BLaER1 treated with 17β-estradiol and CSF1 and Interleukin-3, amounts not matched to agents 10 nM and 100 nM (cell line): ENCODE measurements at regions not wholly inside any gene's neighbourhood (a gene's known extent, or its start where the extent isn't known, plus 50 kb on each side); places are given as distances from the start of the nearest gene placed in this dataset.

Source experiments
- H3K27ac ChIP-seq, 11 experiments: shearing (Covaris generic); formaldehyde crosslinking; 2 replicates each; pipeline ENCODE4 v1.8.1; 2022
- H3K27me3 ChIP-seq, 11 experiments: shearing (Covaris generic); formaldehyde crosslinking; 2 replicates each; pipeline ENCODE4 v1.8.1; 2022
- H3K36me3 ChIP-seq, 11 experiments: shearing (Covaris generic); formaldehyde crosslinking; 2 replicates each; pipeline ENCODE4 v1.8.1; 2022
- H3K4me1 ChIP-seq, 10 experiments: shearing (Covaris generic); formaldehyde crosslinking; 2 replicates each; pipeline ENCODE4 v1.8.1; 2022
- H3K4me2 ChIP-seq, 11 experiments: shearing (Covaris generic); formaldehyde crosslinking; 2 replicates each; pipeline ENCODE4 v1.8.1; 2022
- H3K4me3 ChIP-seq, 10 experiments: shearing (Covaris generic); formaldehyde crosslinking; 2 replicates each; pipeline ENCODE4 v1.8.1; 2022
- H3K9ac ChIP-seq, 11 experiments: shearing (Covaris generic); formaldehyde crosslinking; 2 replicates each; pipeline ENCODE4 v1.8.1; 2022
- H3K9me3 ChIP-seq, 11 experiments: shearing (Covaris generic); formaldehyde crosslinking; replicated peaks in 1 of 11; 2 replicates each; pipeline ENCODE4 v1.8.1; 2022
- H4K20me1 ChIP-seq, 11 experiments: shearing (Covaris generic); formaldehyde crosslinking; 2 replicates each; pipeline ENCODE4 v1.8.1; 2022
- Cebpa-rat ChIP-seq, 11 experiments: shearing (Covaris generic); IDR thresholded peaks; 2 replicates each; pipeline ENCODE4 v1.8.1; 2022

DNA sequence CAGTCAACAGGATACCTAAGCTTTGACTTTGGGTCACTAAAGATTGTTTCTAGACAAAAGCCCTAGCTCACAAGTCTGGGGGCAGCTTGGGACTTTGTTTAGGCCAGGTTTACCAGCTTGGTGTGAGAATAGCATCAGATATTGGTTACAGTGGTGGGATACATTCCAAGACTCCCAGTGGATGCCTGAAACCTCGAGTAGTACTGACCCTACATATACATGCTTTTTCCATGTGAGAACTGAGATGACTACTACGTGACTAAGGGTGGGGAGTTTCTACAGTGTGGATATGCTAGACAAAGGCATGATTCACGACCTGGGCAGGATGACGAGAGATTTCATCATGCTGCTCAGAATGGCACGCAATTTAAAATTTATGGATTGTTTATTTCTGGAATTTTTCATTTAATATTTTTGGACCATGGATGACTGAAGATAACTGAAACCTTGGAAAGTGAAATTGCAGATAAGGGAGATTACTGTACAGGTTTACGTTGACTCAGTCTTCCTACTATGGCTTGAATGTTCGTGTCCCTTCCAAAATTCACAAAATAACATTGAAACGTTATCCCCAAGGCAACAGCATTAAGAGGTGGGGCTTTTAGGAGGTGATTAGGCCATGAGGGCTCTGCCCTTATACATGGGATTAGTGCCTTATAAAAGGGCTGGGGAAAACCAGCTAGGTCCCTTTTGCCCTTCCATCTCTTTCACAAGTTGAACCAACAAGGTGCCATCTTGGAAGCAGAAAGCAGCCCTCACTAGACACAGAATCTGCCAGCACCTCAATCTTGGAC lies 50.2 kb upstream of the CTAGE1 start:
- no peak overlapping the region for H3K27ac ChIP-seq
- no peak overlapping the region for H3K9ac ChIP-seq
- peaks cover 0 to 7% (median 0%) of the 10 kb centered on the region in 10 experiments; a peak in 4 of 20 replicates for H3K4me1 ChIP-seq
- H3K27me3 ChIP-seq: no peaks in the 10 kb centered on the region
- no peaks in the 10 kb centered on the region for H4K20me1 ChIP-seq
- no peak for TF ChIP-seq Cebpa-rat (IDR thresholded peaks at IDR 0.05)
- no peaks in the 10 kb centered on the region for H3K36me3 ChIP-seq
- no peak overlapping the region for H3K4me2 ChIP-seq
- H3K9me3 ChIP-seq: no peaks in the 10 kb centered on the region
- no peak overlapping the region for H3K4me3 ChIP-seq

DNA sequence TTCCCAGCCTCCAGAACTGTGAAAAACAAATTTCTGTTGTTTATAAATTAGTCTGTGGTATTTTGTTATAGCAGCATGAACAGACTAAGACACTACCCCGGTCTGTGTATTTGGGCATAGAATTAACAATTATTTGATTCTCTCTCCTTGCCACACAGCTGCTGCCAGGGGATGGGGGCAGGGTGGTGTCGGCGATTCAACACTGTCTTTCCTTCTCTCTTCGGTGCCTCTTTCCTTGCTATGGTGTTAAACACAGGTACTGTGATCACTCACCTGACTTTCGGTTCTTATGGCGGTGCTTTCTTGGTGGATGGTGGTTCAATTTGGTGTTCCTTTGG lies 50.8 kb upstream of the CTAGE1 start:
- no peaks in the 10 kb centered on the region for H4K20me1 ChIP-seq
- H3K36me3 ChIP-seq: no peaks in the 10 kb centered on the region
- H3K4me3 ChIP-seq: no peak overlapping the region
- H3K4me2 ChIP-seq: no peak overlapping the region
- no peak overlapping the region for H3K9ac ChIP-seq
- peaks cover 0 to 7% (median 0%) of the 10 kb centered on the region in 10 experiments; a peak in 4 of 20 replicates for H3K4me1 ChIP-seq
- no peak overlapping the region for H3K27ac ChIP-seq
- H3K9me3 ChIP-seq: no peaks in the 10 kb centered on the region
- no peaks in the 10 kb centered on the region for H3K27me3 ChIP-seq
- no peak for TF ChIP-seq Cebpa-rat (IDR thresholded peaks at IDR 0.05)

DNA sequence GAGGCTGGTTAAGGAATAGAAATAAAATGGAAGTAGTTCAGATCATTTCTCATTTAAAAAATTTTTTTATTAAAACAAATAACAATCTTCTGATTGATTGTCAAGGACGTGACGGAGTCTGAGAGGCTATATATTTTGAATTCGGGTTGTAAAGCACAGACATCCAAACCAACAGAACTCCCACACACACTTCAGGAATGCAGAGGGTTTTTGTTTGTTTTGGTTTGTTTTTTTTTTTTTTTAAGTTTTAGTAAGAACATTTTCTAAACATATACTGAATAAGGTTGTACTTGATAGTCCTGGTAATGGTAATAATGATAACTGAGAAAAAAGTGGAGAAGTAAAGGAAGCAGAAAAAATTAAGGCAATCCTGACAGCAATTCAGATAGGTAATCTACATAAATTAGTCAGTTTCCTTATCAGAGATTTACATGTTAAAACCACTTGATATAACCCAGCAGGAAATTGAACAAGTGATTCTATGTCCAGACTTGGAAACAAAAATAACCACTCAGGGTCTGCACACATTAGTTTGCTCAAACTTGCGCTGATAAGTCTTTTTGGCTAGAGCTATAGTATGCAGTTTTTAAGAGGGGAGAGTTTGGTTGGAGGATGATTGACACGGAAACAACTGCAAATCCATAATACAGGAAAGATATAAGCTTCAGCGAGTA lies 51.5 kb upstream of the CTAGE1 start:
- Histone ChIP-seq H3K27me3 (no peaks in the 10 kb centered on the region), H3K36me3 (no peaks in the 10 kb centered on the region), H3K9me3 (no peaks in the 10 kb centered on the region), H3K4me2 (no peak overlapping the region), H4K20me1 (no peaks in the 10 kb centered on the region), H3K4me3 (no peak overlapping the region), H3K27ac (no peak overlapping the region), H3K9ac (no peak overlapping the region), H3K4me1 (peaks cover 0 to 7% (median 0%) of the 10 kb centered on the region in 10 experiments; a peak in 4 of 20 replicates)
- TF ChIP-seq Cebpa-rat (IDR thresholded peaks at IDR 0.05): no peak

GRCh38 chr18:22469926-22470247 lies 52.2 kb upstream of the CTAGE1 start:
- no peaks in the 10 kb centered on the region for H3K27me3 ChIP-seq
- H3K36me3 ChIP-seq: no peaks in the 10 kb centered on the region
- H3K4me1 ChIP-seq: peaks cover 0 to 7% (median 0%) of the 10 kb centered on the region in 10 experiments; a peak in 4 of 20 replicates
- no peak overlapping the region for H3K27ac ChIP-seq
- H3K9me3 ChIP-seq: no peaks in the 10 kb centered on the region
- H4K20me1 ChIP-seq: no peaks in the 10 kb centered on the region
- no peak overlapping the region for H3K4me3 ChIP-seq
- TF ChIP-seq Cebpa-rat (IDR thresholded peaks at IDR 0.05): no peak
- no peak overlapping the region for H3K9ac ChIP-seq
- H3K4me2 ChIP-seq: no peak overlapping the region

- Histone ChIP-seq H3K4me2 (no peak overlapping the region), H3K4me1 (peaks cover 0 to 7% (median 0%) of the 10 kb centered on the region in 10 experiments; a peak in 4 of 20 replicates), H3K9ac (no peak overlapping the region), H3K4me3 (no peak overlapping the region), H3K36me3 (no peaks in the 10 kb centered on the region), H4K20me1 (no peaks in the 10 kb centered on the region), H3K9me3 (no peaks in the 10 kb centered on the region), H3K27ac (no peak overlapping the region), H3K27me3 (no peaks in the 10 kb centered on the region)
- no peak for TF ChIP-seq Cebpa-rat (IDR thresholded peaks at IDR 0.05)
Observed at GRCh38 chr18:22470248-22471235, 52.8 kb upstream of the CTAGE1 start.

DNA sequence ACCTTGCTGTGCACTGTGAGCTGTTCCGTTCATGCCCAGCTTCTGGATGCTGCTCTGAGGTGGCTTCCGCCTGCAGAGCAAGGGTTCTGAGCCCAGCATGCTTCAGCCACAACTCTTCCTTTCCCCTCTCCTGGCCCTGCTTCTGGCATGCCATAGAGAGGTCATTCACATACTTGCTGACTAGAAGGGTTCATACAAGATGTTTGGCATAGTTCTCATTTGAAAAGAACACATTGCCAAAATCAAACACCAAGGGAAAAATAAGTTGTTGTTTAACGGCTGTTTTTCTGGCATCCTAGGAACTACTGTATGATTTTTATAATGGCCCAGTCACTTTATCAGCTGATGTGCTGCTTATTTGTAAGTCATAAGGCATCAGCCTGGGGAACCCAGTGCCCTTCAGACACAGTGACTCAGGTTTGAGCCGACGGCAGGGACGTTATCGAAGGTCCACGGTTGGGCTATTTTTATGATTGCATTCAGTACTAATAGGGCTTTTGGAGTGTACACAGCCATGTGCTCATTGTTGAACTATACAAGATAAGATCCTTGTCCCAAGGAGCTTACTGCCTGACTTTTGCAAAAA lies 53.9 kb upstream of the CTAGE1 start:
- Histone ChIP-seq H3K9me3 (no peaks in the 10 kb centered on the region), H3K36me3 (no peaks in the 10 kb centered on the region), H3K4me2 (no peak overlapping the region), H3K4me1 (no peaks in the 10 kb centered on the region), H4K20me1 (no peaks in the 10 kb centered on the region), H3K27ac (no peak overlapping the region), H3K9ac (no peak overlapping the region), H3K4me3 (no peak overlapping the region), H3K27me3 (no peaks in the 10 kb centered on the region)
- no peak for TF ChIP-seq Cebpa-rat (IDR thresholded peaks at IDR 0.05)

DNA sequence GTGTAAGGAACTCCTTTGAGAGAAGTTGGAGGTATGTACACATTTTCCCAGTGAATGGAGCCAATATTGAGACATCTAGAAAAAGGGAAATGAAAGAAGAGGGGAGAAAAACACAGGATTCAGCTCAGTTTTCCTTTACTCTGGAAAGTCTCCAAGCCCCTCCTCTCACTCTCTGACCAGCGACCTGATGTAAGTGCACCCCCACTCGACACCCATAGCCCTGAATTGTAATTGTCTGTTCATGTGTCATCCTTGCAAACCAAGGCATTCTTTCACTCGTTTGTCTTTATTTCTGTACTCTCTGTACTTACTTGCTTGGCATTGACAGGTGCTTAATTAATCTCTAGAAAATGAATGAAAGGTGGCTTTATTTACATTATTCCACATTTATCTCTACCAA lies 55.7 kb upstream of the CTAGE1 start:
- Histone ChIP-seq H3K27ac (no peak overlapping the region), H3K4me3 (no peak overlapping the region), H3K9ac (no peak overlapping the region), H3K4me1 (no peaks in the 10 kb centered on the region), H3K9me3 (no peaks in the 10 kb centered on the region), H3K4me2 (no peak overlapping the region), H3K36me3 (no peaks in the 10 kb centered on the region), H3K27me3 (no peaks in the 10 kb centered on the region), H4K20me1 (no peaks in the 10 kb centered on the region)
- TF ChIP-seq Cebpa-rat (IDR thresholded peaks at IDR 0.05): no peak

DNA sequence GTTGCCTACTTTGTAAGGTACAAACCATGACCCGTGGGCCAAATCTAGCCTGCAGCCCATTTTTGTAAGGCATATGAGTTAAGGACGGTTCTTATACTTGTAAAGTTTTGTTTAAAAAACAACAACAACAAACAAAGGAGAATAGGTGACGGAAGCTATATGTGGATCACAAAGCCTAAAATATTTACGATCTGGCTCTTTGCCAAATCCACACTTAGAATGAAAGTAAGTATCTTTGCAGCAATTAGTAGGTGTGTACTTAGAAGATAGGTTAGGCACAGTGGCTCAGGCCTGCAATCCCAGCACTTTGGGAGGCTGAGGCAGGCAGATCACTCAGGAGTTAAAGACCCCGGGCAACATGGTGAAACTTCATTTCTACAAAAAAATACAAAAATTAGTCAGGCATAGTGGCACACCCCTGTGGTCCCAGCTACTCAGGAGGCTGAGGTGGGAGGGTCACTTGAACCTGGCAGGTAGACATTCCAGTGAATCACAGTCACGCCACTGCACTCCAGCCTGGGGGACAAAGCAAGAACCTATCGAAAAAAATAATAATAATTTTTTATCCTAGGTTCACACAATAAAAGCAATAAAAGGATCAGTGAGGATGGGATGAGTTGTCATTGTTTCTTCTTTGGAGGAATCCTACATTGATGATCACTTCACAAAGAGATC lies 57.8 kb upstream of the CTAGE1 start:
- H3K4me1 ChIP-seq: no peaks in the 10 kb centered on the region
- no peak for TF ChIP-seq Cebpa-rat (IDR thresholded peaks at IDR 0.05)
- H3K27ac ChIP-seq: no peak overlapping the region
- no peaks in the 10 kb centered on the region for H3K9me3 ChIP-seq
- no peaks in the 10 kb centered on the region for H3K27me3 ChIP-seq
- H3K9ac ChIP-seq: no peak overlapping the region
- no peaks in the 10 kb centered on the region for H3K36me3 ChIP-seq
- no peaks in the 10 kb centered on the region for H4K20me1 ChIP-seq
- H3K4me2 ChIP-seq: no peak overlapping the region
- no peak overlapping the region for H3K4me3 ChIP-seq
